Parathyroid adenoma (tissue), 2 donors: ENCODE measurements at regions not wholly inside any gene's neighbourhood (a gene's known extent, or its start where the extent isn't known, plus 50 kb on each side); places are given as distances from the start of the nearest gene placed in this dataset.

Source experiments
- H2AFZ ChIP-seq: fragments of 300-600 bp; sonication (generic); one replicate; pipeline ENCODE4 v1.7.0; 2017; ENCODE audit warnings: antibody characterized with exemption, mild to moderate bottlenecking
- H3K27ac ChIP-seq: fragments of 300-600 bp; sonication (generic); one replicate; pipeline ENCODE4 v1.7.0; 2017
- H3K27me3 ChIP-seq: fragments of 300-600 bp; sonication (generic); one replicate; pipeline ENCODE4 v1.7.0; 2017; ENCODE audit warnings: low read length; ENCODE audit not compliant: control insufficient read depth, insufficient read depth
- H3K36me3 ChIP-seq: fragments of 300-600 bp; sonication (generic); one replicate; pipeline ENCODE4 v1.7.0; 2017; ENCODE audit warnings: low read length; ENCODE audit not compliant: control insufficient read depth, insufficient read depth
- H3K4me1 ChIP-seq: fragments of 300-600 bp; sonication (generic); one replicate; pipeline ENCODE4 v1.7.0; 2017; ENCODE audit warnings: control low read depth
- H3K4me2 ChIP-seq: fragments of 300-600 bp; sonication (generic); one replicate; pipeline ENCODE4 v1.7.0; 2017; ENCODE audit warnings: low read length
- H3K4me3 ChIP-seq: fragments of 300-600 bp; sonication (generic); one replicate; pipeline ENCODE4 v1.7.0; 2017; ENCODE audit warnings: low read depth, low read length
- H3K79me2 ChIP-seq: fragments of 300-600 bp; sonication (generic); one replicate; pipeline ENCODE4 v1.7.0; 2017; ENCODE audit warnings: control low read depth
- H3K9ac ChIP-seq: fragments of 300-600 bp; sonication (generic); one replicate; pipeline ENCODE4 v1.7.0; 2017; ENCODE audit warnings: mild to moderate bottlenecking
- H3K9me3 ChIP-seq: fragments of 300-600 bp; sonication (generic); one replicate; pipeline ENCODE4 v1.7.0; 2017; ENCODE audit warnings: low read length; ENCODE audit not compliant: control insufficient read depth
- TF ChIP-seq, protein P1 (sequence below): fragments of 300-600 bp; sonication (generic); IDR thresholded peaks from one replicate; pipeline ENCODE4 v1.7.0; 2017; ENCODE audit warnings: antibody characterized with exemption, mild to moderate bottlenecking
- donor health status: primary hyperparathyroidism.

DNA sequence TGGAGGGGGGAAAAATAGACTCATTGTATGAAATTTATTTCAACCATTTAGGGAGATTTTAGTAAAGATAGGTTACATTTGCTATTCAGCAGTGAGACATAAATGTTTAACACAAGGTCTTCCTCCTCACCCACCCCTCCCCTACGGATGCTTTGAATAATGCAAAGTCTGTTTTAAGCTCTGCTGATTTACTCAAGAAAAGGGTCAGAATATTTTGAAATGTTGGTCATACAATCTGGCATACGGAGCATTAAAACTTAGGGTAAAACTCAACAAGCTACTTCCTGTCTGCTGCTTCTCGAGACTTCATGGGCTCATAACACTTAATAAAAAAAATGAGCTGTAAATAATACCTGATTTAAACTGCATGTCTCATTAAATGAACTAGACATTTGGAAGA is 156.3 kb downstream of the WNT5A start:
- H3K36me3 ChIP-seq = no peaks in the 10 kb centered on the region
- no peaks in the 10 kb centered on the region for H3K4me1 ChIP-seq
- no peaks in the 10 kb centered on the region for H3K9me3 ChIP-seq
- H3K27me3 ChIP-seq = no peaks in the 10 kb centered on the region
- H3K4me2 ChIP-seq = no peak overlapping the region
- H2AFZ ChIP-seq = no peak overlapping the region
- no peak overlapping the region for H3K4me3 ChIP-seq
- TF ChIP-seq, protein P1, sequence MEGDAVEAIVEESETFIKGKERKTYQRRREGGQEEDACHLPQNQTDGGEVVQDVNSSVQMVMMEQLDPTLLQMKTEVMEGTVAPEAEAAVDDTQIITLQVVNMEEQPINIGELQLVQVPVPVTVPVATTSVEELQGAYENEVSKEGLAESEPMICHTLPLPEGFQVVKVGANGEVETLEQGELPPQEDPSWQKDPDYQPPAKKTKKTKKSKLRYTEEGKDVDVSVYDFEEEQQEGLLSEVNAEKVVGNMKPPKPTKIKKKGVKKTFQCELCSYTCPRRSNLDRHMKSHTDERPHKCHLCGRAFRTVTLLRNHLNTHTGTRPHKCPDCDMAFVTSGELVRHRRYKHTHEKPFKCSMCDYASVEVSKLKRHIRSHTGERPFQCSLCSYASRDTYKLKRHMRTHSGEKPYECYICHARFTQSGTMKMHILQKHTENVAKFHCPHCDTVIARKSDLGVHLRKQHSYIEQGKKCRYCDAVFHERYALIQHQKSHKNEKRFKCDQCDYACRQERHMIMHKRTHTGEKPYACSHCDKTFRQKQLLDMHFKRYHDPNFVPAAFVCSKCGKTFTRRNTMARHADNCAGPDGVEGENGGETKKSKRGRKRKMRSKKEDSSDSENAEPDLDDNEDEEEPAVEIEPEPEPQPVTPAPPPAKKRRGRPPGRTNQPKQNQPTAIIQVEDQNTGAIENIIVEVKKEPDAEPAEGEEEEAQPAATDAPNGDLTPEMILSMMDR = no peak
- H3K27ac ChIP-seq = no peak overlapping the region
- no peak overlapping the region for H3K9ac ChIP-seq
- H3K79me2 ChIP-seq = no peaks in the 10 kb centered on the region

DNA sequence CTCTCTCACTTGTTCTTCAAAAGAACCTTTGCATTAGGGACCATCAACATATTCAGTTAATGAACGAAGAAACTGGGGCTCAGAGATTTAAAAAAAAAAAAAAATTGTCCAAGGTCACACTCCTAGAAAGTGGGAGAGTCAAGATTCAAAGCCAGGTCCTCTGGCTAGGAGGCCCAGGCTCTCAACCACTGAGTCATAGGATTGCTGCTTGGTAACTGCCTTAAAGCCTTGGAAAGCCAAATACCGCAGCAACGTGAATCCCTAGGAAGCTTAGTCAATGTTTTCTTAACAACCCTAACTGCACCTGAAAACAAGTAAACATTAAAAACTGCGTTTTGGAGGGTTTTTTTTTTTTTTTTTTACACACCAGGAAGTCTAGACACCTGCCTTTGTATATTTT is 156.8 kb downstream of the WNT5A start:
- TF ChIP-seq, protein P1 = no peak
- H3K4me3 ChIP-seq = no peak overlapping the region
- no peaks in the 10 kb centered on the region for H3K36me3 ChIP-seq
- no peaks in the 10 kb centered on the region for H3K27me3 ChIP-seq
- no peaks in the 10 kb centered on the region for H3K4me1 ChIP-seq
- H3K27ac ChIP-seq = no peak overlapping the region
- H3K79me2 ChIP-seq = no peaks in the 10 kb centered on the region
- no peak overlapping the region for H3K9ac ChIP-seq
- H2AFZ ChIP-seq = no peak overlapping the region
- no peaks in the 10 kb centered on the region for H3K9me3 ChIP-seq
- no peak overlapping the region for H3K4me2 ChIP-seq

GRCh38 chr3:55329849-55330248 is 157.3 kb downstream of the WNT5A start:
- no peak overlapping the region for H3K27ac ChIP-seq

GRCh38 chr3:55327131-55327920 is 159.8 kb downstream of the WNT5A start:
- Histone ChIP-seq H3K27ac (no peak overlapping the region), H3K36me3 (no peaks in the 10 kb centered on the region), H3K79me2 (no peaks in the 10 kb centered on the region), H3K4me1 (no peaks in the 10 kb centered on the region), H2AFZ (no peak overlapping the region), H3K9me3 (no peaks in the 10 kb centered on the region), H3K9ac (no peak overlapping the region), H3K4me3 (no peak overlapping the region), H3K27me3 (no peaks in the 10 kb centered on the region), H3K4me2 (no peak overlapping the region)
- TF ChIP-seq, protein P1 = no peak

More at GRCh38 chr3:55329849-55330248, 157.3 kb downstream of the WNT5A start:
- H3K27me3 ChIP-seq = no peaks in the 10 kb centered on the region
- no peaks in the 10 kb centered on the region for H3K9me3 ChIP-seq
- no peaks in the 10 kb centered on the region for H3K36me3 ChIP-seq
- no peak overlapping the region for H3K4me3 ChIP-seq
- H3K79me2 ChIP-seq = no peaks in the 10 kb centered on the region
- no peak overlapping the region for H3K9ac ChIP-seq
- no peak overlapping the region for H2AFZ ChIP-seq
- no peak overlapping the region for H3K4me2 ChIP-seq
- H3K4me1 ChIP-seq = no peaks in the 10 kb centered on the region
- TF ChIP-seq, protein P1 = no peak

- Histone ChIP-seq H3K9me3 (no peaks in the 10 kb centered on the region), H3K9ac (no peak overlapping the region), H3K79me2 (no peaks in the 10 kb centered on the region), H3K27ac (no peak overlapping the region), H3K4me1 (no peaks in the 10 kb centered on the region), H3K27me3 (no peaks in the 10 kb centered on the region), H3K36me3 (no peaks in the 10 kb centered on the region), H2AFZ (no peak overlapping the region), H3K4me2 (no peak overlapping the region), H3K4me3 (no peak overlapping the region)
- TF ChIP-seq, protein P1 = no peak
Observed at GRCh38 chr3:55322638-55323037, 164.5 kb downstream of the WNT5A start.
